ENCODE measurements at regions not wholly inside any gene's neighbourhood (a gene's known extent, or its start where the extent isn't known, plus 50 kb on each side); places are given as distances from the start of the nearest gene placed in this dataset.

GRCh38 chr2:12436483-12436882 is 280.3 kb upstream of the TRIB2 start:
- DNase-seq (no peak), ATAC-seq (no peak)
- no peak for TF ChIP-seq POLR2A (IDR thresholded peaks at IDR 0.05)
- TF ChIP-seq CTCF (IDR thresholded peaks at IDR 0.05) = no peak
- Histone ChIP-seq H3K36me3 (replicated peaks in 1 of 2; ENCODE audit: insufficient read depth in 1 of 2, low read depth in 2 of 2) (no peaks in the 10 kb centered on the region), H3K9me3 (no peaks in the 10 kb centered on the region), H3K27ac (no peak overlapping the region), H3K27me3 (no peaks in the 10 kb centered on the region), H3K4me1 (no peaks in the 10 kb centered on the region), H3K4me3 (no peak overlapping the region)
- 82 to 85% methylated on average over 6 of the region's 6 CpGs for WGBS, 2 donors
- intact Hi-C loops (cut with DNase I) = no loop called here

- Histone ChIP-seq H3K27me3 (no peaks in the 10 kb centered on the region), H3K36me3 (replicated peaks in 1 of 2; ENCODE audit: insufficient read depth in 1 of 2, low read depth in 2 of 2) (no peaks in the 10 kb centered on the region), H3K4me1 (no peaks in the 10 kb centered on the region), H3K4me3 (no peak overlapping the region), H3K9me3 (no peaks in the 10 kb centered on the region), H3K27ac (no peak overlapping the region)
- 62 to 63% methylated on average over 5 of the region's 5 CpGs for WGBS, 2 donors
- ATAC-seq = no peak
- no peak for DNase-seq
- intact Hi-C loops (cut with DNase I) = no loop called here
- TF ChIP-seq CTCF (IDR thresholded peaks at IDR 0.05) (no peak), POLR2A (IDR thresholded peaks at IDR 0.05) (no peak)
These were observed 279.7 kb upstream of the TRIB2 start for GRCh38 chr2:12436935-12437561.

GRCh38 chr2:12440731-12441130 is 276.0 kb upstream of the TRIB2 start:
- Histone ChIP-seq H3K27me3 (no peaks in the 10 kb centered on the region), H3K36me3 (replicated peaks in 1 of 2; ENCODE audit: insufficient read depth in 1 of 2, low read depth in 2 of 2) (no peaks in the 10 kb centered on the region), H3K9me3 (no peaks in the 10 kb centered on the region), H3K4me1 (no peaks in the 10 kb centered on the region), H3K4me3 (no peak overlapping the region), H3K27ac (no peak overlapping the region)
- no peak for ATAC-seq
- intact Hi-C loops (cut with DNase I) = no loop called here
- WGBS, 2 donors = 61 to 66% methylated on average over 4 of the region's 4 CpGs
- TF ChIP-seq POLR2A (IDR thresholded peaks at IDR 0.05) (no peak), CTCF (IDR thresholded peaks at IDR 0.05) (no peak)
- DNase-seq = no peak

- Histone ChIP-seq H3K9me3 (no peaks in the 10 kb centered on the region), H3K4me3 (no peak overlapping the region), H3K27ac (no peak overlapping the region), H3K27me3 (no peaks in the 10 kb centered on the region), H3K4me1 (no peaks in the 10 kb centered on the region), H3K36me3 (replicated peaks in 1 of 2; ENCODE audit: insufficient read depth in 1 of 2, low read depth in 2 of 2) (no peaks in the 10 kb centered on the region)
- no peak for DNase-seq
- WGBS, 2 donors = 56 to 62% methylated on average over 7 of the region's 7 CpGs
- intact Hi-C loops (cut with DNase I) = no loop called here
- no peak for ATAC-seq
- TF ChIP-seq CTCF (IDR thresholded peaks at IDR 0.05) = no peak
- TF ChIP-seq POLR2A (IDR thresholded peaks at IDR 0.05) = no peak
These were observed 274.8 kb upstream of the TRIB2 start for GRCh38 chr2:12441750-12442475.

GRCh38 chr2:12442476-12442847 is 274.3 kb upstream of the TRIB2 start:
- intact Hi-C loops (cut with DNase I) = no loop called here
- WGBS, 2 donors = 56 to 58% methylated on average over 2 of the region's 2 CpGs
- ATAC-seq = no peak
- no peak for DNase-seq
- H3K4me3 ChIP-seq = no peak overlapping the region
- no peaks in the 10 kb centered on the region for H3K9me3 ChIP-seq
- H3K27ac ChIP-seq = no peak overlapping the region
- no peaks in the 10 kb centered on the region for H3K36me3 ChIP-seq (replicated peaks in 1 of 2; ENCODE audit: insufficient read depth in 1 of 2, low read depth in 2 of 2)
- H3K27me3 ChIP-seq = no peaks in the 10 kb centered on the region
- no peak for TF ChIP-seq CTCF (IDR thresholded peaks at IDR 0.05)
- no peak for TF ChIP-seq POLR2A (IDR thresholded peaks at IDR 0.05)
- no peaks in the 10 kb centered on the region for H3K4me1 ChIP-seq
